Amniotic epithelial cell (primary cell): ENCODE measurements at regions not wholly inside any gene's neighbourhood (a gene's known extent, or its start where the extent isn't known, plus 50 kb on each side); places are given as distances from the start of the nearest gene placed in this dataset.
A peak's percentile ranks its signal among the peaks of the same experiment; 100 is the strongest.

Experiments
- DNase-seq: peaks from one replicate; pipeline ENCODE4 v3.0.0-alpha.2; 2010; ENCODE audit warnings: low read depth

DNA sequence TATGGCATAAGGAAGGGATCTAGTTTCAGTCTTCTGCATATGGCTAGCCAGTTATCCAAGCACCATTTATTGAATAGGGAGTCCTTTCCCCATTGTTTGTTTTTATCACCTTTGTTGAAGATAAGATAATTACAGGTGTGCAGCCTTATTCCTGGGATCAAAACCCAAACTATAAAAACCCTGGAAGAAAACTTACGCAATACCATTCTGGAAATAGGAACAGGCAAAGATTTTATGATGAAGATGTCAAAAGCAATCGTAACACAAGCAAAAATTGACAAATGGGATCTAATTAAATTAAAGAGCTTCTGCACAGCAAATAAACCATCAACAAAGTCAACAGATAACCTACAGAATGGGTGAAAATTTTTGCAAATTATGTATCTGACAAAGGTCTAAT lies 128.5 kb upstream of the DCN start:
- no peak for DNase-seq

DNA sequence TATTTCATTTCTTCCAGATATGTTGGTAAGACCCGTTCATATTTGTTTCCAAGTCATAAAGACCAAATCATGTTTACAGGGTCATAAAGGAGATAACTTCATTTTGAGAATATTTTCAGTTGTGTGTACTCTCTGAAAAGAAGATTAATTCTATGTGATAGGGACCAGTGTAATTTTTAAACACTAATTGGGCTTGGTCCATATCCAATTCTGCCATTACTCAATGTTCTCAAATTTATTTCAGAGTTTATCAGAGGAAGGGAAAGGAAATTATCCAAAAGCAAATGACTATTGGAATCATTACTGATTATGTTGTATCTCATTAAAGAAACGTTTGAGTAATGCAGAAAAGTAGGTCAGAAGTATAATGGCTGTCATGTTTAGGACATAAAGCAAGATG lies 126.8 kb upstream of the DCN start:
- no peak for DNase-seq

DNA sequence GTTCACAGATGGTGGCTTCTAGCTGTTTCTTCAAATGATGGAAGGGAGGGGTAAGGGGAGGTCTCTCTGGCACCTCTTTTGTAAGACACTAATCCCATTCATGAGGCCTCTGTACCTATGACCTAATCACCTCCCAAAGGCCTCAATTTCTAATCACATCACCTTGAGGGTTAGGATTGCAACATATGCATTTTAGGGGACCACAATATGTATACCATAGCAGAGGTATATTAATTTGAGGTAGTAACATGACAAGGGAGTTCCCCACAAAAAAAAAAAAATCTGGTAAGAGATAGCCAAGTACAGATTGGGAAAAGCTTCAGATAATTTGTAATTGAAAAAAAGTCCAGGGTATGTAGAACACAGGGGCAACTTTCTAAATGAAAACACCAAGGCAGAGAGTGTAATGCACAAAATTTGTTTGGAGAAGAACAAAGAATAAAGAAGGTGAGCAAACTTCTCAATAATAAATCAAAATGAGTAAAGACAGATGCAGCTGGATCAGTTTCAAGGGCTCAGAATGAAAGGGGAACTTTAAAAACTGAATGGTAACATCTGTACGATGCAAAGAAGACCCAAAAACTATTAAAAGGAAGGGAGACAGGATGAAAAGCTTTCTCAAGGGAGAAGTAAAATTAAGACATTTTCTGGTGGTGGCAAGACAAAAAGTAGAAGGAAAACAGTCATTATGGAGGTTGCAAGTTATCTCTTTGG lies 125.5 kb upstream of the DCN start:
- no peak for DNase-seq

DNA sequence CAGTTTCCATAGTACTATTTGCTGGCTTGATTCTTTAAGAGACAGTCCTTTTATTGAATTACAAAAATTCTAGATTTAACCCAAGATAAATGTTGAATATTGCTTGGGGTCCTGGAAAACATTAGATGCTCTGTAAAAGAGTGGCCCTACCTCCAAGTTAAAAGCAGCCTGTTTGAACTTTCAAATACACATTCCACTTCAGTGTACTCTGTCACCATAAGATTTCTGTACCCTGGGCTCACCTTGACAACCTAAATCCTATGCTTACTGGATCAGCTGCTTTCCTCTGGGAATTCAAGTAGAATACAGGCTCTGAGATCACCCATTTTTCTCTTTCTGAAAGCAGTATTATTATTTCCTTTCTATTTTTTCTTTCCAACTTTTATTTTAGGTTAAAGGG lies 107.7 kb upstream of the DCN start:
- no peak for DNase-seq

DNA sequence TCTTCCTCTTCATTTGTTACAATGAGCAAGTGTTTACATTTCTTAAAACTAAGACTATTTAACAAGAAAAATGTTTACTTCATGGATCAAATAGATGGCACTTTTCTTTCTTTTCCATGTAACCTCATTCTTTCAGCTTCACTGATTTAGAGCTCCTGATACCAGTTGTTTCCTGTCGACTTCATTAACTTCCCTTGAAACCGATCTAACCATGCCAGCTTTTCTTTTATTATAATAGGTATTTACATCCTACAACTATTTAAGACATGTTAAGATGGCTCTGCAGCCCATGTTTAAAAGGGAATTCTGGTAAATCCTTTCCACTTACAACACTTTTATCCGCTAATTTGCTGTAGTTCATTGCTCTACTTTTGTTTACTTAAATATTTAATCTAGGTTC lies 107.3 kb upstream of the DCN start:
- DNase-seq: peak; percentile 16

DNA sequence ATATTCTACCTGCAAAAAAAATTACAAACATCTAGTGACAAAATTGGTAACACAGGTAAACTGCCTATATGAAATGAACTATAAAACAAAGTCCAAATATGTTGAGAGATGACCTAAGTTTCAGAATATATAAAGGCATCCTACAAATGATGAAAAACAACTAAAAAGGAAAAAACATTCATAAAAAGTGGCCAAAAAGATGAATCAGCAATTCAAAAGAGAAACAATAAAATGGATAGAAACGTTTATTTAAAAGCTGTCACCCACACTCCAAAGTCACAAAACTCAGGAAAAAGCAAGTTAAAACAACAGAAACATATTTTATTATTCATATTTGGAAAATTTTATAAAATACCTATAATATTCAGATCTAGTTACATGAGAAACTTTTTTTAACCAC lies 106.5 kb upstream of the DCN start:
- no peak for DNase-seq

DNA sequence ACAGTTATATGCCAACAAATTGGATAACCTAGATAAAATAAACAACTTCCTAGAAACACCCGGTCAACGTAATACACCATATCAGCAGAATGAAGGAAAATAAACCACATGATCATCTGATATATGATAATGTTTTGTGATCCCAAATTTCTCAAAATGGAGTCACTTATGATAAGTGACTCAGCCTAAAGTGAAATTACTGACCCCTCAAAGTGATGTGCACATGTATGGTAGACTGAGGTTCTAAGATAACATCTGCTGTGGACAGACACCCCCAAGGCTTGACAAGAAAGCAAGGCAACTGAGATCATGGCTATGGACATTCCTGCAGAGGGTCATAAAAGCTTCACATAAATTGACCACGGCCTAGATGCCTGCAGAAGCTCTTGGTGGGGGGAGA lies 105.1 kb upstream of the DCN start:
- no peak for DNase-seq

DNA sequence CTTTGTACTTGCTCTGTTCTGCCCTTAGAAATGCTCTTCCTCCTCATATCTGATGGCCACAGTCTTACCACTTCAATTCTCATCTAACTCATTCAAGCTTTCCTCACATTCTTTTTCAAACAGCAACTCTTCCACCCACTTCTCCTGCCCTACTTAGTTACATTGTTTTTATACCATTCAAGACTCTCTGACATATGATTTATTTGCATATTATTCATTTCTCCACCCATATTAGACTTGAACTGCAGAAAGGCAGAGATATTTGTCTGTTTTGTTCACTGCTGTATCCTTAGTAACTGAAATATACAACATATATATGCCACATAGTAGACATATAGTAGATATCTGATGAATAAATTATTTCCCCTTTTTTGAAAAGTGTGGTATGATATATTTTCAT lies 95.5 kb upstream of the DCN start:
- peak; percentile 19 for DNase-seq

DNA sequence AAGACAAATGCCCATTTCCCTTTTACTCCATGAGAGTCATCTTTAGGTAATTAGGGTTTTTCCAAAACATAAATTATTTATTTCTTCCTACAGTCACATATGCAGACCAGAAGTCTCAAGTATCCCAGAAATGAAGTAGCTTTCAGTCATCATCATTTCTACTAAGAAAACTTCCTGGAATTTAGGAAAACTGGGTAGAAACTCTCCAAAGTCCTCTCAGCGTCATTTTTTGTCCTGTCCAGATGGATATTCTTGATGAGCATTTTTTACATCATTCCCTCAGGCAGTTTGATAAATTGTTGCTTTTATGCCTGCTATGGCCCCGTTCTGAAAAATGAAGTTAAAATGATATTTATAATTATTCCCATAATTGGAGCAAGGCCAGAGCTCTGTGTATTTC lies 93.9 kb upstream of the DCN start:
- no peak for DNase-seq

DNA sequence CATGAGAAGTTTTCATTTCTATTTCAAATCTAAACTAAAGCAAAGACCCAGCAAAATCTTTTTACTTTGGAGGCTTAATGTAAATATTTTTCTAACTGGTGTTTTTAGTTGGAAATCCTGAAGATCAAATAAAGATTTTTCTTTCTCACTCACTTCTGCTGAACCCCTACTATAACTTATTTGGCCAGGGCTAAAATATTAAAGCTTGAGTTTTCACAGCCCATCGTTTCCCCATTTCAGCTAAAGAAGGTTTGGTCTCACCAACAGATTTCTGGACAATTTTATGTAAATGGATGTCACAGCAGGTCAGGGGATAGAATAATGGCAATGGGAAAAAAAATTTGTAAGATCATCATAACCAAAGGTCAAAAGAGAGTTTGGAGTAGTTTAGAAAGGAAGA lies 92.7 kb upstream of the DCN start:
- no peak for DNase-seq

DNA sequence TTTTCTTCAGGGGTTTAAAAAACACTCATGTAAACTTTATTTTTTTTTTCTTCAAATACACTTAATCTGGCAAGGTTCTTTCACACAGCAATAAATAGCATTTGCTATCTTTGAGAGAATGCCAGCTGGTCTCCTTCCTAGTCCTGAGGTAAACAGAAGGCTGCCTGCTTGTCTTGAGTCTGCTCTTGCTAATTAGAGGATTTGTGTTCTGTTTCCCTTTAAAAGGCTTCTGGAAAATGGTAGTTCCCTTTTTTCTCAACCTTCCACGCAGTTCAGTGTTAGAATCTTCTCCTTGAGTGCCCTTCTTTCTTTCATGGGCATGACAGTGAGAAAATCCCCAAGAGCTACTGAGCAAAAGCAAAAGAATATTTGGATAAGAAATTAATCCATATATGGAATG lies 92.3 kb upstream of the DCN start:
- peak; percentile 73 for DNase-seq

DNA sequence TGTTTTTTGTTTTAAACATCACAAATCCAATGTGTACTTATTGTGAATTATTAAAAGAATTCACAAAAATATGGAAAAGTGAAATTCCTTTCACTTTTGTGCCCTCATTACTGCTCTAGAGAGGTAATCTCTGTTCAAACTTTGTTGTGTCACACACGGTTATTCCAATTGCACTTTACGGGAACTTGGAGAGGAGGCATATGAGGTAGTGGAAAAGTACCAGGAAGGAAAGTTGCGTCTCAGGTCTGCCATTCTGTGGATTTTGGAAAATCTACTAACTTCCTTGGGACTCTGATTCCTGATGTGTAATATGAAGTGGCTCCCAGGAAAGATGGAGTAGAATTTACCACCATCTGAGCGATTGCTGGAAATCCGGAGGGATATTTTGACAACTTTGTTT lies 90.9 kb upstream of the DCN start:
- no peak for DNase-seq

DNA sequence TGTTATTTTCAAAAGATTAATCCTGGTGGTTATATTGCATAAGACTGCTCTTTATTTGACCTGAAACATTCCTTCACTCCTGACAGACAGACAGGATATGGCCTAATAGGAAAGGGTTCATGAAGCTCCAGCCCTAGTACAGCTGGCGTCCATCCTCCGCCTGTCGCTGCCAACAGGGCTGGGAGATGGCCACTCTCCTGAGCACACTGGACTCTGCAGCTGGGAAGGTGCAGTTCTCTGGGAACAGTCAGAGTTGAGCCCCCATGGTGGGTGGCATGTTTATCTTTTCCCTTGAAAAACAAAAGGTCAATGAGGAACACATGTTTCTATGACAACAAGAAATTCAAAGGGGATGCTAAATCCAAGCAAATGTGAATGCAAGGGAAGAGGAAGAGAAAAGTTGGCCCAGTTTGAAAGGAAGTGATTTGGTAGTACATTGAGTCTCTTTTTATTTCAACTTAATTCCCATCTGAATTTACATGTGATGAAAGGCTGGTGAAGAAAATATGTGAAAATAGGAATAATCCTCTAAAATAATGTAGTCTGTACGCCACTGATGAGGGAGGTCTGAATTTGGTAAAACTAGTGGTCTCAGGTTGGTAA lies 89.9 kb upstream of the DCN start:
- DNase-seq: peak; percentile 68

DNA sequence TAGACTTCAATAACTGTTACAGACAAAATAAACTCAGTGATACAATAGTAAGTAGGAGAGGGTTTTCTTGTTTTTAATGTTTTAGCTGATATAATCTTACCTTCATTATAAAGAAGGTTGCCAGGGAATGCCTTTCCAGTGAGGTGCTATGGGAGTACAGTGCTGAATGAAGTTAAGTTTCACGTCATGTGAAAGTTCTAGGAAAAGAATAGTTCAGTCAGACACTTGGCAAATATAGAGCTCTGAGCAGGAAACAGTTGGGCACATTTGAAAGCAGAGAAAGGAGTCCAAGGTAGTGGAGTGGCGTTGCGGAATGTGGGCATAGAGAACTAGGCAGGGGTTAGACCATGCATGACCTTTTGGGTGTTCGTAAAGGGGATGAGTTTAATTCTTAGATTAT lies 88.6 kb upstream of the DCN start:
- no peak for DNase-seq

DNA sequence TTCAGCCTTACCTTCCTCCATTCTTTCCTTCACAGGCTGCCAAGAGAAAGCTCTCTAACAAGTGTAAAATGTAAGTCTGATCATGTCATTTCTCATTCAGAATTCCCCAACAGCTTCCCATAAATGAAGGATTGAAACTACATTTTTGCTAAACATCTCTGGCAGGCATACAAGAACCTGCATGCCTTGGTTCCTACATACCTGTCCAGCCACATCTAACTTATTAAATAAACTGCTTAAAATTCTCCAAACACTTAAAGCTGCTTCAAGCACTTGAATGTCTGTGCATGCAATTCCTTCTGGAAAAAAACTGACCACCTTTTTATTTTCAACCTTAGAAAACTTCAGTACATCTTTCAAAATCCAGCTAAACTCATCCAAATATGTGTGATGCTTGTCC lies 84.4 kb upstream of the DCN start:
- DNase-seq: no peak

DNA sequence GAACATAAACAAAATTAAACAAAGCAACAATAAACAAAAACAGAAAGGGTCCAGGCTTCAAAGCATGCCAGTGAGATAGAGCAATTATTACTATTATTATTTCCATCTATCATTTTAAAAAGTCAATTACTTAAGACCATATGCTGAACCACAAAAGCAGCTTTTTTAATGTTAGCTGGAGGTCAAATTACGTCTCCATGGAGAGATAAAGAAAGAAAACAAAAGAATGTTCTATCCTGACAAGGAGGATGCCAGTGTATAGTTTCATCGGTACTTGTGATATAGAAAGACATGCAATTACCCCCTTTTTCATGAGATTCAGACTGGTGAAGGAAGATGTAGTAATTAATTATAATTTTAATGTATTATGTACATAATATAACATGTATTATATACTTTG lies 81.6 kb upstream of the DCN start:
- DNase-seq: peak; percentile 33

DNA sequence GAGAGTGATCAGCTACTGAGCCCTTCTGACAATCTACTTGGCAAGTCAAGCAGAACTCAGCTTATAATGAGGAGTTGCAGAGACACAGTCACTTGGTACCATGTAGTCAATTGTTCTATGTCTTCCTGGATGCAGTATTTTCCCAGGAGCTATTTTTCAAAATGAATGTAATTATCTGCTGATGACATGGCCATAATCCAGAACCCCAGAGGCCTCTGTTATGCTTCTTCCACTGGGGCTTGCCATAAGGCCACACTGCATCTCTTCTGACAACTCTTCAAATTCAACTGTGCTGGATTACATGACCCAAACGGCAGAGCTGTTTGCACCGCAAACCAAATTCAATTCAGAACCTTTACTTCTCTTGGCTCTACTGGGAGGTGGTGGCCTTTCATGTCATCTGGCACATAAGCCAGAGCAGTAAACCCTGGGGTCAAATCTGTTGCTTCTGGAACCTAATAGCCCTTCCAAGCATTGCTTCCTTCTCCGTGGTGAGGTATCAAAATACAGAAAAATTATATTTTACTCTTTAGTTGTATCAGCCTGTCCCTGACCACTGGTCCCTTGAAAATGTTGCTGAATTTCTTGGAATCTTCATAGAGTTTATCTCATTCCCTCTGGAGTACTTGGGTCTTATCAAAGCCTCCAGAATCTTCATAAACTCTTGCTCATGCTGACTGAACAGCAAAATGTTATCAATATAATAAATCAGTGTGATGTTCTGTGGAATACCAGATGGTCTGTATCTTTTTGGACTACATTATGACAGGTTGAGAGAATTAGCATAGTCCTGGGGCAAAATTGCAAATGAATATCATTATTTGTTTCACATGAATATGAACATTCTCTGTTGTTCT lies 79.4 kb upstream of the DCN start:
- DNase-seq: no peak

DNA sequence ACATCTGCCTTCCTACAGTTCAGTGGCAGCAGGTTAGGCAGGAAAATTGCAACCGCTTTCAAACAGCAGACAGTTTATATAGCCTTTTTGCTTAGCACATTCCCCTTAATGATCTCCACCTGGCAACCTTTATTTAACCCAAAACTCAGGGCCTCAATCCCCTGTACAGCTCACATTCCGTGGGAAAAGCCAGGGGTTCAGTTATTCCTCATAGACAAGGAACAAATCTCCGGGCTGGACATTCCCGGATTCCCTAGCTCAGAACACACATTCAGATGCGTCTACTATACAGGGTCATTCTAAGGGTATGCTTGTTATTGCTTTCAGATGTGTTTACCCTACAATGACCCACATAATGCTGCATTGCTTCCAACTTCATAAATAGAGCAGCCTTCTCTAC lies 73.8 kb upstream of the DCN start:
- DNase-seq: peak; percentile 53

DNA sequence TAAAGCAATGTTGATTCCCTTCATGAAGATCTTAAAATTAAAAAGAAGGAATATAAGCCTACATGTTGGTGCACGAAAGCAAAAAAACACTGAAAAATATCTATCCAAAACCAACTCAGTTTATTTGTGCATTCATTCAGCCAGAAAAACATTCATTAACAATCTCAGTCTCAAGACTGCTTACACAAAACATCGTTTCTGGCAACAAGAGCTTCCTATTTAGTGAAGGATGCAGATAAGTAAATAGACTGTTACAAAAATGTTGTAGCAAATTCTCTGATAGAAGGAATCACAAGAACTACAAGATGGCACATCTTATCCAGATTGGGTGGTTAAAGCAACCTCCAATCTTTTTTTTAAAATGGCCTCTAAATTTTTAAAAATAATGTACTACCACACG lies 69.7 kb upstream of the DCN start:
- DNase-seq: no peak

DNA sequence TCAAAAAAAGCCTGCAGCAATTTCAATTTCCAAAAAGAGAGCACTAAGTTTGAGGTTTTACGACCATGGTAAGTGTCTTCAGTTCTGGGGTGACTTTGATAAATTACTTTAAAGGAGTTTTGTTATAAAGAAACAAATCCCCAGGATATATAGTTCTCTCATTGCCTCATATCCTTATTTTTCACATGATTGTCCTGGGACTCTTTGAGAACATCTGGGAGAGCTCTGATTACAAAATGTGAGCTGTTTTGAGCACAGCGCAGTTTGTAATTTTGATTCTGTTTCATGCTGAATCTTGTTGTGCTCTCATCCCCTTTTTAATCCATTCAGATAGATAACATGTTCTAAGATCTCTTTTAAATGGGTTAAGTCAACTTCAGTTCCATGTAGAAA lies 67.7 kb upstream of the DCN start:
- peak; percentile 94 for DNase-seq

DNA sequence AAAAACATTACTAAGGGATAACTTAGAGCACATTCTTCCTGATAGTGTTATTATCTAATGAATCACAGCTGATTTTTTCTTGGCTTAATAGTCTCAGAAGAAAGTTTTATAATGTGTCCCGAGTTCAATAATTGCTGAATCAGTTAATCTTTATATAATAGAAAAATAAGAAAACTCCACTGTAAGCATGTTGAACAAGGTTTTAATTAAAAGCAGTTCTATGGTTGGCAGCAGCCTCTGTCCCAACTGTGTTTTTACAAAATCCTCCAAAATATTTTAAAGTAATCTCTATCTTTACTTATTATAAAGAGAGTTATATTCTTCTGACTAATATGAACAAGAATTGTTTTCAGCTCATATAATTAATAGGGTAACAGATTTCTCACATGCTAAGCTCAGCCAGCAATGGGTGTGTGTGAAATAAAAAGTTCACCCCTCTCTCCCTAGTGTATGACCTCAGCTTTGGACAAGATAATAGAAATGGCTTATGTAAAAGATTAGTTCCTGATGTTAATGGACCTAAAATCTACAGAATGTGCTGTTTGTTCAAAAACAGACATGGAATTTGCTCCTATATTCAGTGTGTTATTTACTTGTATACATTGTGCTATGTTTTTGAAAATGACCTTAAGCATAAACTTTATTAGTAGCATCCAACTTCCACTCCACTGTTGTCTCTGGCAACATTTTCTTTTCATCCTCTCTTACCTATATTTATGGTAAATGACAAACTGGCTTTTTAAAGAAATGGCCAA lies 67.1 kb upstream of the DCN start:
- peak; percentile 52 for DNase-seq

DNA sequence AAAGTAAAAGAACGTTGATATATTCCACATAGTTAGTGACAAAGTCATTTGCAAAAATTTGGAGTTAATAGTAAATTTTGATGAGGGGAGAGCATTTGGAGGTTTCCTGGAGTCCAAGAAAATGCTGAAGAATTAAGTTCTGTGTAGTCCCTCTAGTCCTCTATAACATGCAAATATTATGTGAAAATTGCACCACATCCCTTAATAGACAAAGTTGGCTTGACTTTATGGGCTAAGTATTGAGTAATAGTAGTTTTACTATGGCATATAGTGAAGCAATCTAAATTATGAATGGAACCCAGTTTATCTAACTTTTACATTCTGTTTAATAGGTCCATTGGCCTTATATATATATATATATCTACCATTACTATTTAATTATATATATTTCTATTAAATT lies 66.4 kb upstream of the DCN start:
- DNase-seq: peak; percentile 75

DNA sequence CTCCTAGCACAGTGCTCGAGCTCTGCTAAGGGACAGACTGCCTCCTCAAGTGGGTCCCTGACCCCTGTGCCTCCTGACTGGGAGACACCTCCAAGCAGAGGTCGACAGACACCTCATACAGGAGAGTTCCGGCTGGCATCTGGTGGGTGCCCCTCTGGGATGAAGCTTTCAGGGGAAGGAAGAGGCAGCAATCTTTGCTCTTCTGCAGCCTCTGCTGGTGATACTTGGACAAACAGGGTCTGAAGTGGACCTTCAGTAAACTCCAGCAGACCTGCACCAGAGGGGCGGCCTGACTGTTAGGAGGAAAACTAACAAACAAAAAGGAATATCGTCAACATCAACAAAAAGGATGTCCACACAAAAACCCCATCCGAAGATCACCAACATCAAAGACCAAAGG lies 60.6 kb upstream of the DCN start:
- DNase-seq: peak; percentile 57
